IMR-90 (cell line): ENCODE measurements at regions not wholly inside any gene's neighbourhood (a gene's known extent, or its start where the extent isn't known, plus 50 kb on each side); places are given as distances from the start of the nearest gene placed in this dataset.

Experiments
- ATAC-seq: fragments of 200-7000 bp; cut with Tn5 transposase; 2 replicates; pipeline ENCODE4 v1.9.1; 2020; ENCODE audit warnings: low read depth, mild to moderate bottlenecking, moderate library complexity
- BruUV-seq: library from RNA; stranded (reverse); fragments of 400-500 nt; replicated peaks from 2 replicates; lab custom pipeline; 2021; lab: Mats Ljungman, UMichigan
- CTCF ChIA-PET: fragments of 300-600 bp; formaldehyde crosslinking; extraction: SDS; loops from one replicate; lab custom pipeline; 2021; ENCODE audit warnings: antibody characterized with exemption; lab: Yijun Ruan, JAX
- POLR2A ChIA-PET: fragments of 300-600 bp; sonication (Branson Sonifier 250); formaldehyde crosslinking; loops from one replicate; lab custom pipeline; 2022; ENCODE audit warnings: antibody characterized with exemption; ENCODE audit not compliant: unreplicated experiment; lab: Charles Lee
- DNase-seq: peaks from one replicate; pipeline ENCODE4 v3.0.0; 2013
- H2AFZ ChIP-seq: replicated peaks from 2 replicates; pipeline ENCODE3; 2013; ENCODE audit warnings: low read length, mild to moderate bottlenecking; ENCODE audit not compliant: poor library complexity
- H2AK5ac ChIP-seq: 2 replicates; pipeline ENCODE4 v1.6.1; 2013; ENCODE audit warnings: low read depth, low read length, inconsistent platforms
- H2AK9ac ChIP-seq: replicated peaks from 2 replicates; pipeline ENCODE3; 2013; ENCODE audit warnings: mild to moderate bottlenecking, low read depth, low read length, moderate library complexity; ENCODE audit not compliant: poor library complexity
- H2BK120ac ChIP-seq: 2 replicates; pipeline ENCODE4 v1.6.1; 2013; ENCODE audit warnings: low read depth, low read length, inconsistent platforms
- H2BK15ac ChIP-seq: 3 replicates; pipeline ENCODE4 v1.6.1; 2013; ENCODE audit warnings: low read depth, low read length, inconsistent platforms
- H2BK20ac ChIP-seq: 2 replicates; pipeline ENCODE4 v1.6.1; 2013; ENCODE audit warnings: low read depth, mild to moderate bottlenecking, inconsistent platforms, low read length, moderate library complexity
- H2BK5ac ChIP-seq: 2 replicates; pipeline ENCODE4 v1.6.1; 2013; ENCODE audit warnings: mild to moderate bottlenecking, low read depth, low read length, inconsistent platforms; ENCODE audit not compliant: poor library complexity, severe bottlenecking
- H3K14ac ChIP-seq: replicated peaks from 2 replicates; pipeline ENCODE4 v1.6.1; 2013; ENCODE audit warnings: low read depth, low read length, inconsistent platforms
- H3K18ac ChIP-seq: 2 replicates; pipeline ENCODE4 v1.6.1; 2013; ENCODE audit warnings: low read depth, low read length, control low read depth
- H3K23ac ChIP-seq: 2 replicates; pipeline ENCODE4 v1.6.1; 2013; ENCODE audit warnings: low read depth, low read length, inconsistent platforms
- H3K27ac ChIP-seq: 2 replicates; pipeline ENCODE4 v1.5.1; 2013; ENCODE audit warnings: mild to moderate bottlenecking, control low read depth, low read length; ENCODE audit not compliant: insufficient read depth
- H3K27me3 ChIP-seq: 2 replicates; pipeline ENCODE4 v1.6.1; 2013; ENCODE audit warnings: low read length; ENCODE audit not compliant: control insufficient read depth, insufficient read depth
- H3K36me3 ChIP-seq: 2 replicates; pipeline ENCODE4 v1.6.1; 2013; ENCODE audit warnings: low read length, mixed read lengths; ENCODE audit not compliant: control insufficient read depth, insufficient read depth
- H3K4ac ChIP-seq: 2 replicates; pipeline ENCODE4 v1.6.1; 2013; ENCODE audit warnings: low read depth, low read length, inconsistent platforms
- H3K4me1 ChIP-seq: 2 replicates; pipeline ENCODE4 v1.6.1; 2013; ENCODE audit warnings: low read length, mixed read lengths; ENCODE audit not compliant: control insufficient read depth, insufficient read depth
- H3K4me2 ChIP-seq: 2 replicates; pipeline ENCODE4 v1.6.1; 2013; ENCODE audit warnings: low read depth, mild to moderate bottlenecking, control low read depth, low read length, moderate library complexity
- H3K4me3 ChIP-seq: 2 replicates; pipeline ENCODE4 v1.5.1; 2013; ENCODE audit warnings: low read depth, mild to moderate bottlenecking, control low read depth, low read length, moderate library complexity; ENCODE audit not compliant: insufficient read depth
- H3K56ac ChIP-seq: 2 replicates; pipeline ENCODE4 v1.6.1; 2013; ENCODE audit warnings: low read length, inconsistent platforms; ENCODE audit not compliant: insufficient read depth; ENCODE audit errors: extremely low read depth
- H3K79me1 ChIP-seq, 2 experiments: 2 replicates each; pipeline ENCODE4 v1.6.1; 2013; ENCODE audit warnings: low read length in 2 of 2, inconsistent platforms in 1 of 2, low read depth in 1 of 2
- H3K9ac ChIP-seq: 2 replicates; pipeline ENCODE4 v1.6.1; 2013; ENCODE audit warnings: low read depth, low read length, control low read depth
- H3K9me1 ChIP-seq: 2 replicates; pipeline ENCODE4 v1.6.1; 2013; ENCODE audit warnings: low read length, inconsistent platforms; ENCODE audit not compliant: insufficient read depth
- H3K9me3 ChIP-seq: 2 replicates; pipeline ENCODE4 v1.6.1; 2013; ENCODE audit warnings: low read length; ENCODE audit not compliant: control insufficient read depth, insufficient read depth
- H4K20me1 ChIP-seq: 2 replicates; pipeline ENCODE4 v1.6.1; 2013; ENCODE audit warnings: low read length, inconsistent platforms; ENCODE audit not compliant: insufficient read depth
- H4K5ac ChIP-seq: 2 replicates; pipeline ENCODE4 v1.6.1; 2013; ENCODE audit warnings: mild to moderate bottlenecking, low read depth, low read length, control low read depth
- H4K8ac ChIP-seq, 2 experiments: 2 replicates each; pipeline ENCODE4 v1.6.1; 2013; ENCODE audit warnings: low read depth in 2 of 2, low read length in 2 of 2, control low read depth in 1 of 2, inconsistent platforms in 1 of 2
- H4K91ac ChIP-seq: 2 replicates; pipeline ENCODE4 v1.6.1; 2013; ENCODE audit warnings: low read depth, low read length, inconsistent platforms; ENCODE audit not compliant: insufficient read depth
- BHLHE40 ChIP-seq: fragments of 150-350 bp; IDR thresholded peaks from 2 replicates; pipeline ENCODE4 v1.6.1; 2016; ENCODE audit warnings: mild to moderate bottlenecking, low read depth, low read length
- CEBPB ChIP-seq: IDR thresholded peaks from 2 replicates; pipeline ENCODE4 v1.6.1; 2012; ENCODE audit warnings: low read depth, low read length, improper control_type of control experiment
- CHD1 ChIP-seq: IDR thresholded peaks from 2 replicates; pipeline ENCODE4 v1.6.1; 2012; ENCODE audit warnings: low read depth, low read length, improper control_type of control experiment
- CTCF ChIP-seq: conservative IDR thresholded peaks from 2 replicates; pipeline ENCODE4 v1.5.1; 2012; ENCODE audit warnings: mild to moderate bottlenecking, low read depth, low read length, improper control_type of control experiment
- FOS ChIP-seq: fragments of 150-350 bp; IDR thresholded peaks from 2 replicates; pipeline ENCODE4 v1.6.1; 2016; ENCODE audit warnings: low read depth, low read length
- MAFK ChIP-seq: IDR thresholded peaks from 2 replicates; pipeline ENCODE4 v1.6.1; 2012; ENCODE audit warnings: low read depth, low read length, improper control_type of control experiment
- MXI1 ChIP-seq: IDR thresholded peaks from 2 replicates; pipeline ENCODE4 v1.6.1; 2012; ENCODE audit warnings: low read depth, mild to moderate bottlenecking, low read length, moderate library complexity, borderline replicate concordance
- NFE2L2 ChIP-seq: fragments of 150-350 bp; IDR thresholded peaks from 2 replicates; pipeline ENCODE4 v1.6.1; 2016; ENCODE audit warnings: low read depth, mild to moderate bottlenecking, low read length
- POLR2A ChIP-seq: IDR thresholded peaks from 2 replicates; pipeline ENCODE4 v1.6.1; 2012; ENCODE audit warnings: mild to moderate bottlenecking, low read depth, low read length
- RAD21 ChIP-seq: IDR thresholded peaks from 2 replicates; pipeline ENCODE4 v1.6.1; 2012; ENCODE audit warnings: low read length, improper control_type of control experiment
- RCOR1 ChIP-seq: IDR thresholded peaks from 2 replicates; pipeline ENCODE4 v1.6.1; 2012; ENCODE audit warnings: mild to moderate bottlenecking, low read length, improper control_type of control experiment; ENCODE audit not compliant: insufficient replicate concordance
- RFX5 ChIP-seq: IDR thresholded peaks from 2 replicates; pipeline ENCODE4 v1.8.0; 2012; ENCODE audit warnings: low read depth, mild to moderate bottlenecking, low read length, moderate library complexity
- SMC3 ChIP-seq: fragments of 150-350 bp; IDR thresholded peaks from 2 replicates; pipeline ENCODE4 v1.6.1; 2016; ENCODE audit warnings: low read depth, mild to moderate bottlenecking, antibody characterized with exemption, low read length, moderate library complexity
- USF2 ChIP-seq: fragments of 150-350 bp; IDR thresholded peaks from 2 replicates; pipeline ENCODE4 v1.6.1; 2017; ENCODE audit warnings: mild to moderate bottlenecking, antibody characterized with exemption, low read length, low read depth
- WGBS, 2 experiments: methylation state at CpG; one replicate each; pipeline versions ENCODE4 v1.1.5 to v1.1.7; 2013; ENCODE audit warnings: missing lambda C conversion rate in 2 of 2; ENCODE audit not compliant: insufficient read length in 1 of 2; ENCODE audit errors: extremely low coverage in 2 of 2; 5-methylcytosine and 5-hydroxymethylcytosine counted together
- dilution Hi-C: fragments of 300-500 bp; cut with HindIII; formaldehyde crosslinking; loops from one replicate; pipeline ENCODE4 v1.14.3; 2018; ENCODE audit warnings: low sequenced_read_pairs; ENCODE audit not compliant: unreplicated experiment
- in situ Hi-C: fragments of 300-500 bp; cut with MboI; formaldehyde crosslinking; loops from 3 replicates; pipeline ENCODE4 v1.14.3; 2019; ENCODE audit warnings: low sequenced_read_pairs, inconsistent platforms, mixed read lengths
- intact Hi-C: fragments of 100-400 bp; cut with micrococcal nuclease; formaldehyde crosslinking; loops from 2 replicates; pipeline ENCODE4 v1.10.0; 2022

GRCh38 chr12:64965920-64966319 is 141.5 kb downstream of the TBC1D30 start:
- no peak overlapping the region for H3K4me3 ChIP-seq
- H2BK5ac ChIP-seq: no peak overlapping the region
- no peak for DNase-seq
- no peaks in the 10 kb centered on the region for H3K27me3 ChIP-seq
- H4K20me1 ChIP-seq: no peaks in the 10 kb centered on the region
- no peaks in the 10 kb centered on the region for H3K36me3 ChIP-seq
- no peak overlapping the region for H2BK20ac ChIP-seq
- no peaks in the 10 kb centered on the region for H3K9me1 ChIP-seq
- in situ Hi-C loops: no loop called here
- no peak overlapping the region for H3K14ac ChIP-seq
- no peaks in the 10 kb centered on the region for H3K4me1 ChIP-seq
- H3K9ac ChIP-seq: no peak overlapping the region
- no peak for ATAC-seq
- H2AFZ ChIP-seq: no peak overlapping the region
- H2AK9ac ChIP-seq: no peak overlapping the region
- no peaks in the 10 kb centered on the region for H3K9me3 ChIP-seq
- dilution Hi-C loops: no loop called here
- TF ChIP-seq NFE2L2 (no peak), RAD21 (no peak), USF2 (no peak), RFX5 (no peak), MXI1 (no peak), CEBPB (no peak), FOS (no peak), RCOR1 (no peak), MAFK (no peak), CHD1 (no peak), SMC3 (no peak), CTCF (no peak), POLR2A (no peak), BHLHE40 (no peak)
- no CpG with 5 or more reads among the region's 2 CpGs for WGBS, 2 experiments
- no peak overlapping the region for H4K8ac ChIP-seq
- ChIA-PET CTCF (no interaction called here), POLR2A (no interaction called here)
- H3K79me1 ChIP-seq: no peaks in the 10 kb centered on the region
- H3K23ac ChIP-seq: no peak overlapping the region
- no peak overlapping the region for H3K18ac ChIP-seq
- no peak overlapping the region for H2BK15ac ChIP-seq
- no peak overlapping the region for H3K56ac ChIP-seq
- H3K27ac ChIP-seq: no peak overlapping the region
- no peak overlapping the region for H4K5ac ChIP-seq
- BruUV-seq: no TSS peak
- intact Hi-C loops: no loop called here
- no peak overlapping the region for H2AK5ac ChIP-seq
- no peak overlapping the region for H3K4me2 ChIP-seq
- H4K91ac ChIP-seq: no peak overlapping the region
- H3K4ac ChIP-seq: no peak overlapping the region
- no peak overlapping the region for H2BK120ac ChIP-seq
